GM15510 (cell line): ENCODE measurements at regions not wholly inside any gene's neighbourhood (a gene's known extent, or its start where the extent isn't known, plus 50 kb on each side); places are given as distances from the start of the nearest gene placed in this dataset.

Experiments used
- POLR2A ChIP-seq: IDR thresholded peaks from 3 replicates; pipeline ENCODE4 v1.6.1; 2011; ENCODE audit warnings: borderline replicate concordance; ENCODE audit not compliant: insufficient read length; ENCODE audit errors: extremely low read depth

DNA sequence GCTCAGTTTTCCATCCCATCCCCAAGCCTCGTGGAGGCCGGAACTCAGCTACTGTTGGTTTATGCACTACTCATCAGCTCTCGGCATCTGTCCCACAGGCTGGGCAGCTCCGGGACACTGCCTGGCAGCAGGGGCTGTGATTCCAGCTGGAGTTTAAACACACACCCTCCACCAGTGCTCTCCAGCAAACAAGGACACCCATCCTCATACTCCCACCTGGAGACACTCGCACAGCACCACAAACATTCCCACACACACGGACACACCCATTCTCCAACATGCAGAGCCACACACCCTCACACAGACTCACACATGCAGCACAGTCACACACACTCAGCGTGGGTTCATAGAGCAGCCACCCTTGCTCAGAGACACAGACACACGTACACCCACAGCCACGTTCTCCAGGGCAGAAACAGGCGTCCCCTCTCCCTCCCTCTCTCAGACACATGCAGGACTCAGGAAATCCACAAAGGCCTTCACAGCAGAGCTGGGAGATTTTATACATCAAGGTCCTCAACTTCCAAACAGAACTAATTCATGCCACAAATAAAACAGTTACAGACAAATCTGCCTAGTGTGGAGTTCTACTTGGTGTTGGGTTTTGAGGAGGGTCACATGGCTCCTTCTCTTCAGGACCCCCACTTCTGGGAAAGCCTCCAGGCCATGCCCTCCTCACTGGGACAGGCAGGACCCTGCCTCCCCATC lies 785.4 kb downstream of the UQCRFS1 start:
- no peak for TF ChIP-seq POLR2A

DNA sequence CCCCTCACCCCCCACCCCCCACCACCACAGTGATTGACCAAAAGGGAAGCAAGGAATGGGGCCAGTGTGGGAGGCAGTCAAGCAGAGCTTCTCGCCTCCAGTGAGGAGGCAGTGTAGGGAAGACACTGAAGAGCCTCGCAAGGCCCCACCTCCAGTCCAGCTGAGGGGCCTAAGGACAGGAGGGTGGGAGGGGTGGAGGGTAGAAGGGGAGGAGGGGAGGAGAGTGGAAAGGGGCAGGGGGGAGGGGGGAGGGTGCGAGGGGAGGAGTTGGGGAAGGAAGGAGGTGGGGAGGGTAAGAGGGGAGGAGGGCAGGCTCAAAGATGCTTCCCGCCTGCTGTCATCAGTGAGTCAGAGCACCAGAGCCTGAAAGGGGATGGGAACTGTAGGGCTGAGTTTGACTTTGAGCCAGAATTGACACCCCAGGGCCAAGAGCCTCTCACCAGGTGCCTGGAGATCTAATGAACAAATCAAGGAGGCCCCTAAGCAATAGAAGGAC lies 786.2 kb downstream of the UQCRFS1 start:
- TF ChIP-seq POLR2A = no peak

DNA sequence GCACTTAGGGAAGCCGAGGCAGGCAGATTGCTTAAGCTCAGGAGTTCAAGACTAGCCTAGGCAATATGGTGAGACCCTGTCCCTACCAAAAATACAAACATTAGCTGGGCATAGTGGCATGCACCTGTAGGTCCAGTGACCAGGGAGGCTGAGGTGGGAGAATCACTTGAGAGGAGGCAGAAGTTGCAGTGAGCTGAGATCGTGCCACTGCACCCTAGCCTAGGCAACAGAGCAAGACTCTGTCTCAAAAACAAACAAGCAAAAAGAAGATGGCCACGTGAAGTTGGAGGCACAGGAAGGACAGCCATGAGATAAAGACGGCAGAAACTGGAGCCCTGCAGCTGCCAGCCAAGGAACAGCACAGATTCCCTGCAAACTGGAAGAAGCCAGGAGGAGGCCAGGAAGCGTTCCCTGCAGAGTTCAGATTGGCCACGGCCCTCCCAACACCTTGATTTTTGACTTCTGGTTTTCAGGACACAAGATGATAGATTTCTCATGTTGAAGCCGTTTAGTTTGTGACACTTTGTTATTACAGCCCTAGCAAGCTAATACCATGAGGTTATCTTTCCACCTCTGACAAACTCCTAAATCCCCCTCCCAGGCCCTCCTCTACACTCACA lies 786.7 kb downstream of the UQCRFS1 start:
- TF ChIP-seq POLR2A = no peak

- no peak for TF ChIP-seq POLR2A
Observed at GRCh38 chr19:28425046-28425931, 787.7 kb downstream of the UQCRFS1 start.

DNA sequence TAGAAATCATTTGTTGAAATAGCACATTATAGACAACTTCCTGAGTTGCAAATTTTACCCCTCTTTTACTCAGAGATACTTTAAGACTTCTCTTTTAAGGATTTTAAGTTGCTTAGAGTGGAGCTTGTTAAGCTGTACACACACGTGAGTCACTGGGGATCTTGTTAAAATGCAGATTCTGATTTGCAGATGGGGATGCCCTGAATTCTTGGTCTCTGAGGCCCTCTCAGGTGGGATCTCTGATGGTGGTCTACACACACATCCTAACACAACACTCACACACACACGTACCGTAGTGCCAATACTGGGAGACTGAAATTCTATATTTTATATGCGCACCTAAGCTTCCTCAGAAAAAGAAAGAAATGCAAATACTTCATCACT lies 788.3 kb downstream of the UQCRFS1 start:
- no peak for TF ChIP-seq POLR2A

GRCh38 chr19:28424077-28424476 lies 788.9 kb downstream of the UQCRFS1 start:
- TF ChIP-seq POLR2A = no peak

- no peak for TF ChIP-seq POLR2A
Observed at GRCh38 chr19:28422791-28423650, 789.9 kb downstream of the UQCRFS1 start.

- no peak for TF ChIP-seq POLR2A
Observed at GRCh38 chr19:28422046-28422445, 790.9 kb downstream of the UQCRFS1 start.

- no peak for TF ChIP-seq POLR2A
Observed at GRCh38 chr19:28420811-28421550, 792.0 kb downstream of the UQCRFS1 start.

DNA sequence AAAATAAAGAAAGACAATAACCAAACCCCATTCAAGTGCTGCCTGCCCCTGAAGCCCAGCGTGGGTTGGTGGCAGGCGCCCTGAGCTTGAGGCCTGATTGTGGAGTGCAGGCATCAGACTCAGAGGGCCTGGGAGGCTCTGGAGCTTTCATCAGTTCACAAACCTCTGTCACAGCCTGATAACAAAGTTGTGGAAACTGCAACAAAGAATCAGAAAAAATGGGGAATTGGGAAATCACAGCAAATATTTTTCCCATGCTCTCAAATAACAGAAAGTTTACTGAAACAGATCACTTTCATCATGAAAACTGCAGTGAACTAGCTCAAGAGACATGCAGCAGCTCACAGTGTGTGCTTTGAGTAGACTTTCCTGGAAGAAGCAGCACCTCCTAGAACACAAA lies 793.6 kb downstream of the UQCRFS1 start:
- no peak for TF ChIP-seq POLR2A

DNA sequence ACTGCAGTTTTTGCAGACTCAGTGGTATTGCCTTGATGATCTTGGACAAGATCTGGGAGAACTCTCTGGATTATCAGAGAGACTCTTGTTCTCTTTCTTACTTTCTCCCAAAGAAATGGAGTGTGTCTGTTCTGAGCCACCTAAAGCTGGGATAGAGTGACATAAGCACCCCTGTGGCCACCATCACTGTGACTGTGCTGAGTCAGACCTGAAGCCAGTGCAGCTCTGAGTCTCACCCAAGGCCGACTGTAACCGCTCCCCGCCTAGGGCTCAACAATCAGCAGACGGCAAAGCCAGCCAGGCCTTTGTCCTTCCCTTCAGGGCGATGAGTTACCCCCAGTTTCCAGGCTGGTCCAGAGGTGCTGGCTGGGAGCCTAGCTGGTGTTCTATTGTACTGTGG lies 795.6 kb downstream of the UQCRFS1 start:
- no peak for TF ChIP-seq POLR2A

DNA sequence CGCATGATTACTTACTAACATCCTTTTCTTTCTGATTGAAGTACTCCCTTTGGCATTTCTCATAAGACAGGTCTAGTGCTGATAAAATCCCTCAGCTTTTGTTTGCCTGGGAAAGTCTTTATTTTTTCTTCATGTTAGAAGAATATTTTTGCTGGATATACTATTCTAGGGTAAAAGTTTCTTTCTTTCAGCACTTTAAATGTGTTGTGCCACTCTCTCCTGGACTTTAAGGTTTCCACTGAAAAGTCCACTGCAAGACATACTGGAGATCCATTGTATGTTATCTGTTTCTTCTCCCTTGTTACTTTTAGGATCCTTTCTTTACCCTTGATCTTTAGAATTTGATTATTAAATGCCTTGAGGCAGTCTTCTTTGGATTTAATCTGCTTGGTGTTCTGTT lies 796.7 kb downstream of the UQCRFS1 start:
- TF ChIP-seq POLR2A = no peak

DNA sequence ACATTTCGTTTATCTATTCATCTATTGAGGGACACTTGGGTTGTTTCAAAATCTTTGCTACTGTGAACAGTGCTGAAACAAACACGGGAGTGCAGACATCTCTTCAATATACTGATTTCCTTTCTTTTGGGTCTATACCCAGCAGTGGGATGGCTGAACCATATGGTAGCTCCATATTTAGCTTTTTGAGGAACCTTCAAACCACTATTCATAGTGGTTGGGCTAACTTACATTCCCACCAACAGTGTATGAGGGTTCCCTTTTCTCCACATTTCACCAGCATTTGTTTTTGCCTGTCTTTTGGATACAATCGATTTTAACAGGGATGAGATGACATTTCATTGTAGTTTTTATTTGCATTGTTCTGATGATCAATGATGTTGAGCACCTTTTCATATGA lies 798.2 kb downstream of the UQCRFS1 start:
- no peak for TF ChIP-seq POLR2A

- no peak for TF ChIP-seq POLR2A
Observed at GRCh38 chr19:28409859-28410258, 803.1 kb downstream of the UQCRFS1 start.
